ENCODE measurements at regions not wholly inside any gene's neighbourhood (a gene's known extent, or its start where the extent isn't known, plus 50 kb on each side); places are given as distances from the start of the nearest gene placed in this dataset.

- Histone ChIP-seq H3K4me3 (ENCODE audit: low read length) (no peak overlapping the region), H3K27ac (ENCODE audit: low read length) (no peak overlapping the region), H4K20me1 (ENCODE audit: insufficient read depth, low read length) (no peaks in the 10 kb centered on the region), H3K27me3 (ENCODE audit: low read depth, low read length) (no peaks in the 10 kb centered on the region; the same call in 1 of the 2 replicates), H3K79me2 (ENCODE audit: low read length) (no peaks in the 10 kb centered on the region), H2AFZ (ENCODE audit: low read depth, low read length) (no peak overlapping the region), H3K4me1 (ENCODE audit: low read length) (peaks cover 7% of the 10 kb centered on the region; the same call in 1 of the 2 replicates), H3K9ac (ENCODE audit: low read length) (no peak overlapping the region), H3K4me2 (ENCODE audit: low read length) (no peak overlapping the region), H3K9me3 (ENCODE audit: insufficient read depth, low read length) (no peaks in the 10 kb centered on the region), H3K36me3 (replicated peaks; ENCODE audit: low read depth, low read length) (no peaks in the 10 kb centered on the region)
- TF ChIP-seq CTCF (IDR thresholded peaks at IDR 0.05; ENCODE audit: low read depth, low read length) (no peak), EZH2phosphoT487 (IDR thresholded peaks at IDR 0.05; ENCODE audit: low read depth) (no peak)
Observed at GRCh38 chr13:76812206-76812897, 73.9 kb downstream of the KCTD12 start.

- no peak overlapping the region for H3K27ac ChIP-seq (ENCODE audit: low read length)
- H3K27me3 ChIP-seq (ENCODE audit: low read depth, low read length): no peaks in the 10 kb centered on the region; the same call in 1 of the 2 replicates
- no peaks in the 10 kb centered on the region for H3K79me2 ChIP-seq (ENCODE audit: low read length)
- TF ChIP-seq EZH2phosphoT487 (IDR thresholded peaks at IDR 0.05; ENCODE audit: low read depth) (no peak), CTCF (IDR thresholded peaks at IDR 0.05; ENCODE audit: low read depth, low read length) (no peak)
- H3K4me1 ChIP-seq (ENCODE audit: low read length): no peaks in the 10 kb centered on the region
- H3K36me3 ChIP-seq (replicated peaks; ENCODE audit: low read depth, low read length): no peaks in the 10 kb centered on the region
- no peak overlapping the region for H3K9ac ChIP-seq (ENCODE audit: low read length)
- no peaks in the 10 kb centered on the region for H3K9me3 ChIP-seq (ENCODE audit: insufficient read depth, low read length)
- no peaks in the 10 kb centered on the region for H4K20me1 ChIP-seq (ENCODE audit: insufficient read depth, low read length)
- H3K4me2 ChIP-seq (ENCODE audit: low read length): no peak overlapping the region
- H2AFZ ChIP-seq (ENCODE audit: low read depth, low read length): no peak overlapping the region
- H3K4me3 ChIP-seq (ENCODE audit: low read length): no peak overlapping the region
Observed at GRCh38 chr13:76809389-76809788, 76.8 kb downstream of the KCTD12 start.

- Histone ChIP-seq H3K4me3 (ENCODE audit: low read length) (no peak overlapping the region), H4K20me1 (ENCODE audit: insufficient read depth, low read length) (no peaks in the 10 kb centered on the region), H3K79me2 (ENCODE audit: low read length) (no peaks in the 10 kb centered on the region), H3K9me3 (ENCODE audit: insufficient read depth, low read length) (no peaks in the 10 kb centered on the region), H3K4me1 (ENCODE audit: low read length) (no peaks in the 10 kb centered on the region), H3K36me3 (replicated peaks; ENCODE audit: low read depth, low read length) (no peaks in the 10 kb centered on the region), H2AFZ (ENCODE audit: low read depth, low read length) (no peak overlapping the region), H3K27me3 (ENCODE audit: low read depth, low read length) (no peaks in the 10 kb centered on the region; the same call in 1 of the 2 replicates), H3K4me2 (ENCODE audit: low read length) (no peak overlapping the region), H3K9ac (ENCODE audit: low read length) (no peak overlapping the region), H3K27ac (ENCODE audit: low read length) (no peak overlapping the region)
- no peak for TF ChIP-seq CTCF (IDR thresholded peaks at IDR 0.05; ENCODE audit: low read depth, low read length)
Observed at GRCh38 chr13:76808927-76809326, 77.3 kb downstream of the KCTD12 start.

- H3K4me2 ChIP-seq (ENCODE audit: low read length): no peak overlapping the region
- TF ChIP-seq CTCF (IDR thresholded peaks at IDR 0.05; ENCODE audit: low read depth, low read length) (no peak), EZH2phosphoT487 (IDR thresholded peaks at IDR 0.05; ENCODE audit: low read depth) (no peak)
Observed at GRCh38 chr13:76804801-76805200, 81.4 kb downstream of the KCTD12 start.

More at GRCh38 chr13:76804801-76805200, 81.4 kb downstream of the KCTD12 start:
- Histone ChIP-seq H4K20me1 (ENCODE audit: insufficient read depth, low read length) (no peaks in the 10 kb centered on the region), H3K9me3 (ENCODE audit: insufficient read depth, low read length) (no peaks in the 10 kb centered on the region), H3K4me1 (ENCODE audit: low read length) (no peaks in the 10 kb centered on the region), H3K9ac (ENCODE audit: low read length) (no peak overlapping the region), H3K79me2 (ENCODE audit: low read length) (no peaks in the 10 kb centered on the region), H3K36me3 (replicated peaks; ENCODE audit: low read depth, low read length) (no peaks in the 10 kb centered on the region), H3K4me3 (ENCODE audit: low read length) (no peak overlapping the region), H3K27ac (ENCODE audit: low read length) (no peak overlapping the region), H2AFZ (ENCODE audit: low read depth, low read length) (no peak overlapping the region), H3K27me3 (ENCODE audit: low read depth, low read length) (no peaks in the 10 kb centered on the region)
